ENCODE measurements at regions not wholly inside any gene's neighbourhood (a gene's known extent, or its start where the extent isn't known, plus 50 kb on each side); places are given as distances from the start of the nearest gene placed in this dataset.
"Not testable (repeated sequence)": the region's sequence is repeated elsewhere in the genome, so short reads cannot be mapped to it uniquely, and the experiment has no call there.

- H3K79me2 ChIP-seq (ENCODE audit: low read length); H3F3A ChIP-seq (ENCODE audit: low read length, unreplicated experiment); H3K9me3 ChIP-seq (ENCODE audit: low read length); H4K20me1 ChIP-seq (ENCODE audit: low read length); H3K27ac ChIP-seq (ENCODE audit: low read length); H3K9me2 ChIP-seq (replicated peaks; ENCODE audit: low read length); BruUV-seq (replicated peaks); H3K4me1 ChIP-seq (ENCODE audit: insufficient read depth, low read length); CTCF ChIA-PET; DNase-seq; H3K36me3 ChIP-seq (ENCODE audit: low read depth, low read length); H2AFZ ChIP-seq (ENCODE audit: low read length); H3K4me2 ChIP-seq (ENCODE audit: low read length); POLR2A ChIA-PET (ENCODE audit: unreplicated experiment); H3K4me3 ChIP-seq (ENCODE audit: low read length); H3K27me3 ChIP-seq (ENCODE audit: low read length); H3K9ac ChIP-seq (ENCODE audit: low read length); intact Hi-C loops (cut with micrococcal nuclease): not testable (repeated sequence)
- peak; percentile 93 for ATAC-seq
Observed at GRCh38 chr15:31650055-31650701, 323.5 kb downstream of the KLF13 start.

GRCh38 chr15:31656915-31657314, 330.3 kb downstream of the KLF13 start:
- H3K79me2 ChIP-seq (ENCODE audit: low read length); H2AFZ ChIP-seq (ENCODE audit: low read length); H3K36me3 ChIP-seq (ENCODE audit: low read depth, low read length); CTCF ChIA-PET; H3F3A ChIP-seq (ENCODE audit: low read length, unreplicated experiment); H3K4me3 ChIP-seq (ENCODE audit: low read length); ATAC-seq; H3K4me2 ChIP-seq (ENCODE audit: low read length); DNase-seq; POLR2A ChIA-PET (ENCODE audit: unreplicated experiment); intact Hi-C loops (cut with micrococcal nuclease); H3K4me1 ChIP-seq (ENCODE audit: insufficient read depth, low read length); BruUV-seq (replicated peaks); H4K20me1 ChIP-seq (ENCODE audit: low read length); H3K9ac ChIP-seq (ENCODE audit: low read length); H3K27ac ChIP-seq (ENCODE audit: low read length); H3K9me3 ChIP-seq (ENCODE audit: low read length); H3K27me3 ChIP-seq (ENCODE audit: low read length); H3K9me2 ChIP-seq (replicated peaks; ENCODE audit: low read length): not testable (repeated sequence)

DNA sequence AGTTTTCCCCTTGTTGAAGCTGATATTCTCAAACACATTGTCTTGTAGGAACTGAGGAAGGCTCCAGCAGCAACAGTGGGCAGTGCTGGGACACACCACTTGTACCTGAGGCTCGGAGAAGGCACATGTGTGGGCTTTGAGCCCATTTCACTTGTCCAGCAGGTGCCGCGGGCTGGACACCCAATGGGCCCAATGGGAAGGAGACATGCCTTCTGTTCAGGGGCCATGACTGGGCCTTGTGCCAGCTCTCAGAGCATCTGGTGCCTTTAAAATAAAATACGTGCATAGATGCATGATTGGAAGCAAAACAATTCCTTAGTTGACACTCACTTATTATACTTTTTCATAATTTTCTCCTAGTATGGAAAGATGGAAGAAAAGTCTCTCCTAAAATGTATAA, 334.2 kb downstream of the KLF13 start:
- Histone ChIP-seq H3K27ac (ENCODE audit: low read length) (no peak overlapping the region), H3K4me1 (ENCODE audit: insufficient read depth, low read length) (no peaks in the 10 kb centered on the region), H3K9ac (ENCODE audit: low read length) (no peak overlapping the region), H3K4me2 (ENCODE audit: low read length) (no peak overlapping the region), H3K9me2 (replicated peaks; ENCODE audit: low read length) (no peaks in the 10 kb centered on the region), H3F3A (ENCODE audit: low read length, unreplicated experiment) (no peaks in the 10 kb centered on the region), H3K36me3 (ENCODE audit: low read depth, low read length) (no peaks in the 10 kb centered on the region), H3K79me2 (ENCODE audit: low read length) (no peaks in the 10 kb centered on the region), H3K27me3 (ENCODE audit: low read length) (no peaks in the 10 kb centered on the region), H3K4me3 (ENCODE audit: low read length) (no peak overlapping the region), H4K20me1 (ENCODE audit: low read length) (no peaks in the 10 kb centered on the region), H3K9me3 (ENCODE audit: low read length) (no peaks in the 10 kb centered on the region), H2AFZ (ENCODE audit: low read length) (no peak overlapping the region)
- no peak for TF ChIP-seq CTCF (conservative IDR thresholded peaks at IDR 0.05; ENCODE audit: low read depth, low read length)
- no peak for TF ChIP-seq EZH2 (IDR thresholded peaks at IDR 0.05; ENCODE audit: low read length, unreplicated experiment)
- no peak for TF ChIP-seq EZH2phosphoT487 (IDR thresholded peaks at IDR 0.05; ENCODE audit: borderline replicate concordance, low read length)
- no peak for DNase-seq
- BruUV-seq (replicated peaks), result no TSS peak
- ChIA-PET POLR2A (ENCODE audit: unreplicated experiment) (no interaction called here), CTCF (no interaction called here)
- ATAC-seq, result no peak
- intact Hi-C loops (cut with micrococcal nuclease), result no loop called here

DNA sequence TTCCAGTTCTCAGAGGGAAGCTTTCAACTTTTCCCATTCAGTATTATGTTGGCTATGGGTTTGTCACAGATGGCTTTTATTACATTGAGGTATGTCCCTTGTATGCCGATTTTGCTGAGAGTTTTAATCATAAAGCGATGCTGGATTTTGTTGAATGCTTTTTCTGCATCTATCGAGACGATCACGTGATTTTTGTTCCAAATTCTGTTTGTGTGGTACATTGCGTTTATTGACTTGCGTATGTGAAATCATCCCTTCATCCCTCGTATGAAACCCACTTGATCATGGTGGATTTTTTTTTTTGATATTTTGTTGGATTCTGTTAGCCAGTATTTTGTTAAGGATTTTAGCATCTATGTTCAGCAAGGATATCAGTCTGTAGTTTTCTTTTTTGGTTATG, 339.1 kb downstream of the KLF13 start:
- H3K9ac ChIP-seq (ENCODE audit: low read length); H3K4me1 ChIP-seq (ENCODE audit: insufficient read depth, low read length); H3K36me3 ChIP-seq (ENCODE audit: low read depth, low read length); CTCF ChIA-PET; DNase-seq; H3K4me2 ChIP-seq (ENCODE audit: low read length); H3K4me3 ChIP-seq (ENCODE audit: low read length); H3K9me3 ChIP-seq (ENCODE audit: low read length); ATAC-seq; intact Hi-C loops (cut with micrococcal nuclease); H3K9me2 ChIP-seq (replicated peaks; ENCODE audit: low read length); H3K79me2 ChIP-seq (ENCODE audit: low read length); H3K27ac ChIP-seq (ENCODE audit: low read length); H2AFZ ChIP-seq (ENCODE audit: low read length); H3K27me3 ChIP-seq (ENCODE audit: low read length); H4K20me1 ChIP-seq (ENCODE audit: low read length); BruUV-seq (replicated peaks); H3F3A ChIP-seq (ENCODE audit: low read length, unreplicated experiment); POLR2A ChIA-PET (ENCODE audit: unreplicated experiment): not testable (repeated sequence)

GRCh38 chr15:31669158-31669908, 342.7 kb downstream of the KLF13 start:
- POLR2A ChIA-PET (ENCODE audit: unreplicated experiment); H3K36me3 ChIP-seq (ENCODE audit: low read depth, low read length); H3K9ac ChIP-seq (ENCODE audit: low read length); BruUV-seq (replicated peaks); H3K4me1 ChIP-seq (ENCODE audit: insufficient read depth, low read length); H3K4me2 ChIP-seq (ENCODE audit: low read length); H3K9me2 ChIP-seq (replicated peaks; ENCODE audit: low read length); DNase-seq; H2AFZ ChIP-seq (ENCODE audit: low read length); H3K4me3 ChIP-seq (ENCODE audit: low read length); intact Hi-C loops (cut with micrococcal nuclease); H3K9me3 ChIP-seq (ENCODE audit: low read length); H3K27ac ChIP-seq (ENCODE audit: low read length); H3K27me3 ChIP-seq (ENCODE audit: low read length); H4K20me1 ChIP-seq (ENCODE audit: low read length); H3K79me2 ChIP-seq (ENCODE audit: low read length); H3F3A ChIP-seq (ENCODE audit: low read length, unreplicated experiment); CTCF ChIA-PET; ATAC-seq: not testable (repeated sequence)

DNA sequence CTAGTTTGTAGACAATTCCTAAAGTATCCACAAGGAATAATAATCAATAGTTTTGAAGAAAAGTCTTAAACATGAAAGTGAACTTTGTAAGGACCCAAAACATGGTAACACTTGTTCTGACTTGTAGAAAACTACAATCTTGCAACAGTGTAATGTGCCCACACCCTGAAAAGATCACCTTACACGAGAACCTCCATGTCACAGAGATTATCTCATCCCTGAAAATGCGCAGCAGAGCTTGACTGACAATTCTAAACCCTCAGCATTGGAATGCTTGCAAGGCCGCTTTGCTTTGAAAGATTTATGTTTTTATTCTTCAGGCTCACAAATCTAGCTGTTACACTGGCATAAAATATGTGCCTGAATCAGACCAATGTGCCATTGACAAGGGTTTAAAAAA, 346.6 kb downstream of the KLF13 start:
- H2AFZ ChIP-seq (ENCODE audit: low read length); H3K9me2 ChIP-seq (replicated peaks; ENCODE audit: low read length); BruUV-seq (replicated peaks); H3K9ac ChIP-seq (ENCODE audit: low read length); H3K36me3 ChIP-seq (ENCODE audit: low read depth, low read length); H3K27ac ChIP-seq (ENCODE audit: low read length); H3F3A ChIP-seq (ENCODE audit: low read length, unreplicated experiment); H3K9me3 ChIP-seq (ENCODE audit: low read length); POLR2A ChIA-PET (ENCODE audit: unreplicated experiment); H3K79me2 ChIP-seq (ENCODE audit: low read length); H3K4me2 ChIP-seq (ENCODE audit: low read length); ATAC-seq; H3K4me1 ChIP-seq (ENCODE audit: insufficient read depth, low read length); H3K27me3 ChIP-seq (ENCODE audit: low read length); H4K20me1 ChIP-seq (ENCODE audit: low read length); H3K4me3 ChIP-seq (ENCODE audit: low read length); DNase-seq; CTCF ChIA-PET; intact Hi-C loops (cut with micrococcal nuclease): not testable (repeated sequence)

Measured in PC-3 (cell line).